Left ventricle myocardium inferior (tissue), 1 donor: ENCODE measurements at regions not wholly inside any gene's neighbourhood (a gene's known extent, or its start where the extent isn't known, plus 50 kb on each side); places are given as distances from the start of the nearest gene placed in this dataset.

Source experiments
- DNase-seq: peaks from one replicate; pipeline ENCODE4 v3.0.0-alpha.2; 2020
- H3K27ac ChIP-seq: fragments of 200-600 bp; replicated peaks from 2 replicates; pipeline ENCODE4 v1.8.0; 2021
- H3K27me3 ChIP-seq: fragments of 200-600 bp; 2 replicates; pipeline ENCODE4 v1.8.0; 2021; ENCODE audit warnings: low read depth
- H3K36me3 ChIP-seq: fragments of 200-600 bp; 2 replicates; pipeline ENCODE4 v1.8.0; 2021
- H3K4me1 ChIP-seq: fragments of 200-600 bp; 2 replicates; pipeline ENCODE4 v1.8.0; 2021
- H3K4me3 ChIP-seq: fragments of 200-600 bp; 2 replicates; pipeline ENCODE4 v1.8.0; 2021; ENCODE audit warnings: mild to moderate bottlenecking, moderate library complexity
- H3K9me3 ChIP-seq: fragments of 200-600 bp; replicated peaks from 2 replicates; pipeline ENCODE4 v1.8.0; 2021
- intact Hi-C: fragments of 100-400 bp; cut with micrococcal nuclease; formaldehyde crosslinking; loops from one replicate; pipeline ENCODE4 v1.11.0; 2022
- TF ChIP-seq, protein P1 (sequence below): fragments of 200-600 bp; IDR thresholded peaks from 2 replicates; pipeline ENCODE4 v1.8.0; 2021; ENCODE audit warnings: antibody characterized with exemption, mild to moderate bottlenecking, borderline replicate concordance
- donor health status: DM: no; HTN: yes; CAD: no; lungs with severe emphysema.

DNA sequence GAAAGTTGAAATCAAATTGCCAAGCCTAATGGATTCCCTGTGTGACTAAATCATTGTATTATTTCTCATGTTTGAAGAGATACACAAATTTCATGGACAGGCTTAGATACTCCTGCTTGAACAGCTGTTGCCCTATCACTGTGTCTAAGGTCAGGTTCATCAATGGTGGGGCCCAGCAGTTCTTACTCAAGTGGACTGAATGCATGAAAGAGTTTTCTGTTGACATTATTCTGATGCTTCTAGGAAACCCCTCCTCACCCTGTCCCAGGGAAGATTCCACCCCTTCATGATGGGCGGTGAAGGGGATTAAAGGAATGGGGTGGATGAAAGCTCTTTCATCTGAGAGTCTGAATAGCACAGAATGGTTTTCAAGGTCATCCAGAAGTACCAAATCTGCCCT is 148.8 kb downstream of the INO80D start:
- H3K4me1 ChIP-seq: no peaks in the 10 kb centered on the region
- no peaks in the 10 kb centered on the region for H3K9me3 ChIP-seq
- TF ChIP-seq, protein P1, sequence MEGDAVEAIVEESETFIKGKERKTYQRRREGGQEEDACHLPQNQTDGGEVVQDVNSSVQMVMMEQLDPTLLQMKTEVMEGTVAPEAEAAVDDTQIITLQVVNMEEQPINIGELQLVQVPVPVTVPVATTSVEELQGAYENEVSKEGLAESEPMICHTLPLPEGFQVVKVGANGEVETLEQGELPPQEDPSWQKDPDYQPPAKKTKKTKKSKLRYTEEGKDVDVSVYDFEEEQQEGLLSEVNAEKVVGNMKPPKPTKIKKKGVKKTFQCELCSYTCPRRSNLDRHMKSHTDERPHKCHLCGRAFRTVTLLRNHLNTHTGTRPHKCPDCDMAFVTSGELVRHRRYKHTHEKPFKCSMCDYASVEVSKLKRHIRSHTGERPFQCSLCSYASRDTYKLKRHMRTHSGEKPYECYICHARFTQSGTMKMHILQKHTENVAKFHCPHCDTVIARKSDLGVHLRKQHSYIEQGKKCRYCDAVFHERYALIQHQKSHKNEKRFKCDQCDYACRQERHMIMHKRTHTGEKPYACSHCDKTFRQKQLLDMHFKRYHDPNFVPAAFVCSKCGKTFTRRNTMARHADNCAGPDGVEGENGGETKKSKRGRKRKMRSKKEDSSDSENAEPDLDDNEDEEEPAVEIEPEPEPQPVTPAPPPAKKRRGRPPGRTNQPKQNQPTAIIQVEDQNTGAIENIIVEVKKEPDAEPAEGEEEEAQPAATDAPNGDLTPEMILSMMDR: no peak
- DNase-seq: no peak
- H3K27me3 ChIP-seq: peaks cover 4% of the 10 kb centered on the region
- H3K27ac ChIP-seq: no peak overlapping the region
- H3K4me3 ChIP-seq: no peak overlapping the region
- H3K36me3 ChIP-seq: no peaks in the 10 kb centered on the region
- intact Hi-C loops: no loop called here

DNA sequence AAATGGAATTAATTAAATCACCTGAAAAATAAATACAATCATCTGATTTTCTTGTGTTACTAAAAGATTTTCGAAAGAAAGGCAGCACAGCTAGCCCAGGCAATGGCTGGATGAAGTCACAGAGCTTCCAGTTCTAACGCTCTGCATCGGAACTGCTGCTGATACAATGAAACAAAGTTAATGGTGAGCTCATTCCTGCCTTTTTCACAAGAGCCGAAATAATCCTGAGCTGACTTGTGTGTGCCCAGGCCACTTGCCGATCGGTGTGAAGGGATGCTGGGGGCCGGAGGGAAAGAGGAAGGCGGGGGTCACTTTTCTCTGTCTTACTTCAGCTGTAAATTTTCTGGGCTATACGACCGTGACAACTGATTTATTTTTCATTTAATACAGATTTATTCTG is 149.5 kb downstream of the INO80D start:
- H3K4me3 ChIP-seq: no peak overlapping the region
- TF ChIP-seq, protein P1: no peak
- DNase-seq: no peak
- no peaks in the 10 kb centered on the region for H3K4me1 ChIP-seq
- intact Hi-C loops: no loop called here
- H3K27me3 ChIP-seq: peaks cover 4% of the 10 kb centered on the region
- H3K9me3 ChIP-seq: no peaks in the 10 kb centered on the region
- H3K27ac ChIP-seq: no peak overlapping the region
- no peaks in the 10 kb centered on the region for H3K36me3 ChIP-seq

- Histone ChIP-seq H3K27ac (no peak overlapping the region), H3K4me1 (peaks cover 11% of the 10 kb centered on the region), H3K9me3 (no peaks in the 10 kb centered on the region), H3K4me3 (no peak overlapping the region), H3K36me3 (no peaks in the 10 kb centered on the region), H3K27me3 (peaks cover under 1% of the 10 kb centered on the region)
- DNase-seq: no peak
- intact Hi-C loops: no loop called here
- TF ChIP-seq, protein P1: no peak
Observed at GRCh38 chr2:205934443-205934842, 151.5 kb downstream of the INO80D start.

GRCh38 chr2:205932861-205933260 is 153.1 kb downstream of the INO80D start:
- peaks cover 17% of the 10 kb centered on the region for H3K27me3 ChIP-seq
- H3K9me3 ChIP-seq: no peaks in the 10 kb centered on the region
- H3K4me1 ChIP-seq: peaks cover 11% of the 10 kb centered on the region
- intact Hi-C loops: no loop called here
- no peak overlapping the region for H3K27ac ChIP-seq
- TF ChIP-seq, protein P1: no peak
- no peak for DNase-seq
- no peaks in the 10 kb centered on the region for H3K36me3 ChIP-seq
- H3K4me3 ChIP-seq: no peak overlapping the region

GRCh38 chr2:205931388-205931787 is 154.6 kb downstream of the INO80D start:
- TF ChIP-seq, protein P1: no peak

GRCh38 chr2:205930209-205930608 is 155.8 kb downstream of the INO80D start:
- H3K9me3 ChIP-seq: no peaks in the 10 kb centered on the region

More at GRCh38 chr2:205931388-205931787, 154.6 kb downstream of the INO80D start:
- no peaks in the 10 kb centered on the region for H3K36me3 ChIP-seq
- peaks cover 11% of the 10 kb centered on the region for H3K4me1 ChIP-seq
- no peak overlapping the region for H3K4me3 ChIP-seq
- intact Hi-C loops: no loop called here
- DNase-seq: no peak
- no peak overlapping the region for H3K27ac ChIP-seq
- peaks cover 31% of the 10 kb centered on the region for H3K27me3 ChIP-seq
- H3K9me3 ChIP-seq: no peaks in the 10 kb centered on the region

More at GRCh38 chr2:205930209-205930608, 155.8 kb downstream of the INO80D start:
- Histone ChIP-seq H3K27me3 (peaks cover 43% of the 10 kb centered on the region), H3K4me1 (peaks cover 19% of the 10 kb centered on the region), H3K36me3 (no peaks in the 10 kb centered on the region), H3K27ac (peak overlapping the region; percentile 19), H3K4me3 (no peak overlapping the region)
- DNase-seq: no peak
- intact Hi-C loops: no loop called here
- TF ChIP-seq, protein P1: no peak
